ENCODE measurements at regions not wholly inside any gene's neighbourhood (a gene's known extent, or its start where the extent isn't known, plus 50 kb on each side); places are given as distances from the start of the nearest gene placed in this dataset.

DNA sequence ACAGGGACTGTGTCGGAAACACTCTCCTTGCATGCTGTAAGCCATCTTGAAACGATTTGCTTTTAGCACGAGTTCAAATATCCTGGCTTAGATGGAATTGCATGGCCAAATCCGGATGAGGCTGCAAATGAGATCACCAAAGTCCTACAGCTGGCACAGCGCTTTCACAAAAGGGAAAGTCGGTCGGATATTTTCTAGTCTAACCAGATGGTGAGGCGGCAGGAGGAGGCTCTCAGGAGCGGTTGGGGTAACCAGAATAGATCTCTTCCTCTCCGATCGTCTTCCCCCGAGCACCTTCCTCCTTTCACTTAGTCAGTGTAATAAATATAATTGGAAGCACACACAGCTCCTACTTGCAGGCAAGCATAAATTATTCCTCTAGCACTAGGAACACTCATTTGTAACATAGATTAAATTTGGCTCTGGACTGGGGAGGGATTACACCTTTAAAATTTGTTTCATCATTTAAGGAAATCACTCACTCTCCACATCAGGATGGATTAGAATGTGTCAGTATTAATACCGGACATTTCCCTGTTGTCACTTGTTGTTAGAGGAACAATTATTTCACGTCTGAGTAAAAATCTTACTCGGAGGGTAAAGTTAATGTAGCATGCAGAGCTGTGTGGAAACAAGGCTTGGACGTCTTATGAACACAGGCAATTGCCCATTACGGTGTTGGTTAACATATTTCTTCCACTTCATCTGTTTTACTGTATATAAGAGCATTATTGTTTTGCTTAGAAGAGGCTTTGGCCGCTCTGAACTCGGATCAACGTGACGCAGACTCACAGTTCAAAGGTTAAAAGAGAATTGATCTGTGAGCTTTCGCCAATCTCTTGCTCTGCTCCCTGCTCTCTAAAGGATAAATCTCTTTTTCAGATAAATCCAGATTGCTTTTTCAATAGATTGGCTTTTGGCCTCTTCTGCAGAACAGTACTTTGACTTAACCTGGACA, 857.9 kb downstream of the TYW1 start:
- no peak for FAIRE-seq
- peak in 3 of 5 donors; percentile 28 to 74 (median 60) for DNase-seq

DNA sequence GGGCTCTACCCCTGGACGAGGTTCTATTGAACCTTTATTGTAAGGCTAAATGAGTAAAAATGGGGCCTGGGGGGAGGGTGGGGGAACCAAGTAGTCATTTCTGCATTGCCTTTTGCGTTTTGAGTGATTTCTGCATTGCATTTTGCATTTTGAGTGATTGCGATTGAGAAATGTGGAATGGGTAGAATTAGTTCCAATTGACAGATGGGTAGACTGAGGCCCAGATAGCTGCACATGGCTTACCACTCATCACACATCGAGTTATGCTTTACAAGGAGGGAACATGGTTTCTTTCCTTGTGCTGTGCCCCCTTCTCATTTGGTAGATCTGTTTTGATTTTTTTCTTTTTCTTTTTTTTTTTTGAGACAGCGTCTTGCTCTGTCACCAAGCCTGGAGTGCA, 858.7 kb downstream of the TYW1 start:
- Histone ChIP-seq H3K9ac (ENCODE audit: low read length in 3 of 3) (no peak overlapping the region), H3K27ac (ENCODE audit: low read depth in 2 of 2, low read length in 2 of 2) (no peak overlapping the region), H3K9me3 (ENCODE audit: control insufficient read depth in 2 of 3, insufficient read depth in 1 of 3, low read length in 3 of 3) (no peaks in the 10 kb centered on the region), H3K27me3 (ENCODE audit: control insufficient read depth, insufficient read depth, low read length) (no peaks in the 10 kb centered on the region), H3K36me3 (ENCODE audit: control insufficient read depth in 2 of 3, insufficient read depth in 3 of 3, low read length in 3 of 3) (no peaks in the 10 kb centered on the region), H3K4me1 (ENCODE audit: control insufficient read depth in 2 of 3, insufficient read depth in 2 of 3, low read depth in 1 of 3, low read length in 3 of 3) (no peaks in the 10 kb centered on the region), H3K4me3 (ENCODE audit: low read length in 3 of 3) (no peak overlapping the region)
- intact Hi-C loops (cut with DNase I) = no loop called here
- DNase-seq (no peak), FAIRE-seq (no peak)
- TF ChIP-seq, protein P1, sequence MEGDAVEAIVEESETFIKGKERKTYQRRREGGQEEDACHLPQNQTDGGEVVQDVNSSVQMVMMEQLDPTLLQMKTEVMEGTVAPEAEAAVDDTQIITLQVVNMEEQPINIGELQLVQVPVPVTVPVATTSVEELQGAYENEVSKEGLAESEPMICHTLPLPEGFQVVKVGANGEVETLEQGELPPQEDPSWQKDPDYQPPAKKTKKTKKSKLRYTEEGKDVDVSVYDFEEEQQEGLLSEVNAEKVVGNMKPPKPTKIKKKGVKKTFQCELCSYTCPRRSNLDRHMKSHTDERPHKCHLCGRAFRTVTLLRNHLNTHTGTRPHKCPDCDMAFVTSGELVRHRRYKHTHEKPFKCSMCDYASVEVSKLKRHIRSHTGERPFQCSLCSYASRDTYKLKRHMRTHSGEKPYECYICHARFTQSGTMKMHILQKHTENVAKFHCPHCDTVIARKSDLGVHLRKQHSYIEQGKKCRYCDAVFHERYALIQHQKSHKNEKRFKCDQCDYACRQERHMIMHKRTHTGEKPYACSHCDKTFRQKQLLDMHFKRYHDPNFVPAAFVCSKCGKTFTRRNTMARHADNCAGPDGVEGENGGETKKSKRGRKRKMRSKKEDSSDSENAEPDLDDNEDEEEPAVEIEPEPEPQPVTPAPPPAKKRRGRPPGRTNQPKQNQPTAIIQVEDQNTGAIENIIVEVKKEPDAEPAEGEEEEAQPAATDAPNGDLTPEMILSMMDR (IDR thresholded peaks at IDR 0.05; ENCODE audit: borderline replicate concordance, extremely low read depth, insufficient read depth) = no peak

More for the DNA sequence above, 857.9 kb downstream of the TYW1 start:
- Histone ChIP-seq H3K27ac (ENCODE audit: low read depth in 2 of 2, low read length in 2 of 2) (no peak overlapping the region), H3K4me3 (ENCODE audit: low read length in 3 of 3) (peak overlapping the region in 1 of 3 donors; percentile 5), H3K36me3 (ENCODE audit: control insufficient read depth in 2 of 3, insufficient read depth in 3 of 3, low read length in 3 of 3) (no peaks in the 10 kb centered on the region), H3K9ac (ENCODE audit: low read length in 3 of 3) (no peak overlapping the region), H3K27me3 (ENCODE audit: control insufficient read depth, insufficient read depth, low read length) (no peaks in the 10 kb centered on the region), H3K4me1 (ENCODE audit: control insufficient read depth in 2 of 3, insufficient read depth in 2 of 3, low read depth in 1 of 3, low read length in 3 of 3) (no peaks in the 10 kb centered on the region), H3K9me3 (ENCODE audit: control insufficient read depth in 2 of 3, insufficient read depth in 1 of 3, low read length in 3 of 3) (no peaks in the 10 kb centered on the region)
- TF ChIP-seq, protein P1 (IDR thresholded peaks at IDR 0.05; ENCODE audit: borderline replicate concordance, extremely low read depth, insufficient read depth) = no peak
- intact Hi-C loops (cut with DNase I) = no loop called here

DNA sequence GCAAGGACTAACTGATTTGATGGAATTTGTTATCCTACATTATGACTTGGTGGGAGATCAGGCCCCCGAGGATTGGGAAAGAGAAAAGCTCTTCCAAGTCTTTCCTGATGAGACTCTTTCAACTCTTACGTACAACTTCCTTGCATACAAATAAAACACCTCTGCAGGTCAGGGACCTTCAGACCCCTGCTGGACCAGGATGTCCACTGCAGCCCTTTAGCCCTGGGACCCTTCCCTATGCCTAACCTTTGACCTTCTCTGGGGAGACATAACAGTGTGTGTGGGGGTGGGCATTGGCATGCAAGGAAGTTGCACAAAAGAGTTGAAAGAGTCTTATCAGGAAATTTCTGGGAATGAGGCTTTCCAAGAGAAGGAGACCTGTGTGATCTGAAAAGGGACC, 859.4 kb downstream of the TYW1 start:
- intact Hi-C loops (cut with DNase I) = no loop called here
- TF ChIP-seq, protein P1 (IDR thresholded peaks at IDR 0.05; ENCODE audit: borderline replicate concordance, extremely low read depth, insufficient read depth) = no peak
- no peak overlapping the region for H3K4me3 ChIP-seq (ENCODE audit: low read length in 3 of 3)
- no peak overlapping the region for H3K9ac ChIP-seq (ENCODE audit: low read length in 3 of 3)
- FAIRE-seq (no peak), DNase-seq (no peak)
- no peaks in the 10 kb centered on the region for H3K36me3 ChIP-seq (ENCODE audit: control insufficient read depth in 2 of 3, insufficient read depth in 3 of 3, low read length in 3 of 3)
- no peaks in the 10 kb centered on the region for H3K4me1 ChIP-seq (ENCODE audit: control insufficient read depth in 2 of 3, insufficient read depth in 2 of 3, low read depth in 1 of 3, low read length in 3 of 3)
- H3K27me3 ChIP-seq (ENCODE audit: control insufficient read depth, insufficient read depth, low read length) = no peaks in the 10 kb centered on the region
- no peaks in the 10 kb centered on the region for H3K9me3 ChIP-seq (ENCODE audit: control insufficient read depth in 2 of 3, insufficient read depth in 1 of 3, low read length in 3 of 3)
- no peak overlapping the region for H3K27ac ChIP-seq (ENCODE audit: low read depth in 2 of 2, low read length in 2 of 2)

Measured in kidney (tissue), 13 donors.